GM12878 (cell line): ENCODE measurements at regions not wholly inside any gene's neighbourhood (a gene's known extent, or its start where the extent isn't known, plus 50 kb on each side); places are given as distances from the start of the nearest gene placed in this dataset.
"Not testable (repeated sequence)": the region's sequence is repeated elsewhere in the genome, so short reads cannot be mapped to it uniquely, and the experiment has no call there.

Experiments used
- BHLHE40 ChIP-seq, 2 experiments: fragments of 450-650 bp in 1 of 2; IDR thresholded peaks; 2 replicates each; pipeline ENCODE4 v1.6.1; 2011 to 2017; ENCODE audit warnings: low read depth in 2 of 2, borderline replicate concordance in 1 of 2, improper control_type of control experiment in 1 of 2, low read length in 1 of 2, mild to moderate bottlenecking in 1 of 2
- BRCA1 ChIP-seq: IDR thresholded peaks from 2 replicates; pipeline ENCODE4 v1.6.1; 2011; ENCODE audit warnings: low read depth, low read length, improper control_type of control experiment
- EGR1 ChIP-seq, 2 experiments: IDR thresholded peaks; 1 replicate in 1 of 2; 2 replicates in 1 of 2; pipeline ENCODE4 v1.6.1; 2011 to 2012; ENCODE audit warnings: low read depth in 2 of 2, low read length in 2 of 2, borderline replicate concordance in 1 of 2, mild to moderate bottlenecking in 1 of 2, moderate library complexity in 1 of 2
- ESRRA ChIP-seq: IDR thresholded peaks from 2 replicates; pipeline ENCODE4 v1.6.1; 2012; ENCODE audit warnings: mild to moderate bottlenecking, low read length, improper control_type of control experiment
- EZH2 ChIP-seq: IDR thresholded peaks from 2 replicates; pipeline ENCODE4 v1.6.1; 2012; ENCODE audit warnings: low read depth, mild to moderate bottlenecking, control low read depth, inconsistent platforms, low read length, borderline replicate concordance; ENCODE audit not compliant: control insufficient read depth
- RBBP5 ChIP-seq: fragments of 200-600 bp; sonication (generic); conservative IDR thresholded peaks from 2 replicates; pipeline ENCODE4 v1.6.1; 2016
- RFX5 ChIP-seq: IDR thresholded peaks from 2 replicates; pipeline ENCODE4 v1.6.1; 2011; ENCODE audit warnings: low read depth, low read length, improper control_type of control experiment
- TF ChIP-seq, protein P1 (sequence below): IDR thresholded peaks from 2 replicates; pipeline ENCODE4 v1.6.1; 2011; ENCODE audit warnings: borderline replicate concordance, low read depth, mild to moderate bottlenecking, moderate library complexity, low read length; ENCODE audit not compliant: insufficient read depth, poor library complexity, severe bottlenecking
- TF ChIP-seq, protein P2 (sequence below): IDR thresholded peaks from 2 replicates; pipeline ENCODE4 v1.6.1; 2011; ENCODE audit warnings: low read depth, mild to moderate bottlenecking, low read length, moderate library complexity, borderline replicate concordance; ENCODE audit errors: extremely low read depth
- TF ChIP-seq, protein P3 (sequence below): IDR thresholded peaks from 2 replicates; pipeline ENCODE4 v1.6.1; 2012; ENCODE audit warnings: low read depth, low read length, improper control_type of control experiment

DNA sequence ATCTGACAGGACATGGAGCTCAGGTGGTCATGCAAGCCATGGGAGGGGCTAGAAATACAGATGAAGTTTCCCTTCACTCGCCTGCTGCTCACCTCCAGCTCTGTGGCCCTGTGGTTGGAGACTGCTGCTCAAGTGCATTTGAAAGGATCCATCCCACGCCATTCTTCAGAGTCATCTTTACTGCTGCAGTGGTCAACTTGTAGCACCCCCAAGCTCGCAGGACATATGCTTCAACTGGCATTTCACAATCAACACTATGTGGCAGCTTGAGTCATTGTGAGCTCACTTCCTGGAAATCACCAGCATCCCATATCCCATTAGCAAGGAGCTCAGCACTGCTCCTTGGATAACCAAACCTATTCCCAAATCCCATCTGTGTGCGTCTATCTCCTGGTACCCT, 116.2 kb upstream of the TP53BP2 start:
- TF ChIP-seq, protein P1, sequence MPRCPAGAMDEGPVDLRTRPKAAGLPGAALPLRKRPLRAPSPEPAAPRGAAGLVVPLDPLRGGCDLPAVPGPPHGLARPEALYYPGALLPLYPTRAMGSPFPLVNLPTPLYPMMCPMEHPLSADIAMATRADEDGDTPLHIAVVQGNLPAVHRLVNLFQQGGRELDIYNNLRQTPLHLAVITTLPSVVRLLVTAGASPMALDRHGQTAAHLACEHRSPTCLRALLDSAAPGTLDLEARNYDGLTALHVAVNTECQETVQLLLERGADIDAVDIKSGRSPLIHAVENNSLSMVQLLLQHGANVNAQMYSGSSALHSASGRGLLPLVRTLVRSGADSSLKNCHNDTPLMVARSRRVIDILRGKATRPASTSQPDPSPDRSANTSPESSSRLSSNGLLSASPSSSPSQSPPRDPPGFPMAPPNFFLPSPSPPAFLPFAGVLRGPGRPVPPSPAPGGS = not testable (repeated sequence)
- TF ChIP-seq BRCA1; BHLHE40 (IDR thresholded peaks at IDR 0.05; ENCODE audit: borderline replicate concordance in 1 of 2, low read depth in 2 of 2, low read length in 1 of 2); RBBP5; EZH2; EGR1 (IDR thresholded peaks at IDR 0.05; ENCODE audit: borderline replicate concordance in 1 of 2, low read depth in 2 of 2, low read length in 2 of 2); RFX5; ESRRA: not testable (repeated sequence)
- TF ChIP-seq, protein P2, sequence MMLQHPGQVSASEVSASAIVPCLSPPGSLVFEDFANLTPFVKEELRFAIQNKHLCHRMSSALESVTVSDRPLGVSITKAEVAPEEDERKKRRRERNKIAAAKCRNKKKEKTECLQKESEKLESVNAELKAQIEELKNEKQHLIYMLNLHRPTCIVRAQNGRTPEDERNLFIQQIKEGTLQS = not testable (repeated sequence)
- TF ChIP-seq, protein P3, sequence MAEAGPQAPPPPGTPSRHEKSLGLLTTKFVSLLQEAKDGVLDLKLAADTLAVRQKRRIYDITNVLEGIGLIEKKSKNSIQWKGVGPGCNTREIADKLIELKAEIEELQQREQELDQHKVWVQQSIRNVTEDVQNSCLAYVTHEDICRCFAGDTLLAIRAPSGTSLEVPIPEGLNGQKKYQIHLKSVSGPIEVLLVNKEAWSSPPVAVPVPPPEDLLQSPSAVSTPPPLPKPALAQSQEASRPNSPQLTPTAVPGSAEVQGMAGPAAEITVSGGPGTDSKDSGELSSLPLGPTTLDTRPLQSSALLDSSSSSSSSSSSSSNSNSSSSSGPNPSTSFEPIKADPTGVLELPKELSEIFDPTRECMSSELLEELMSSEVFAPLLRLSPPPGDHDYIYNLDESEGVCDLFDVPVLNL = not testable (repeated sequence)
